C1 segment of cervical spinal cord (tissue), 14 donors: ENCODE measurements at regions not wholly inside any gene's neighbourhood (a gene's known extent, or its start where the extent isn't known, plus 50 kb on each side); places are given as distances from the start of the nearest gene placed in this dataset.

Experiments used
- DNase-seq, 14 donors: peaks; one replicate each; lab custom pipeline; 2025; lab: John Stamatoyannopoulos, UW

GRCh38 chr17:54834086-54834485, 66.6 kb upstream of the TOM1L1 start:
- DNase-seq = no peak

GRCh38 chr17:54835015-54835414, 65.6 kb upstream of the TOM1L1 start:
- no peak for DNase-seq

- no peak for DNase-seq
Measured at GRCh38 chr17:54836723-54837462, 63.8 kb upstream of the TOM1L1 start.

GRCh38 chr17:54838651-54839421, 61.8 kb upstream of the TOM1L1 start:
- DNase-seq = no peak

- no peak for DNase-seq
Measured at GRCh38 chr17:54839447-54839846, 61.2 kb upstream of the TOM1L1 start.

- DNase-seq = no peak
Measured at GRCh38 chr17:54840885-54841591, 59.6 kb upstream of the TOM1L1 start.

GRCh38 chr17:54841656-54842055, 59.0 kb upstream of the TOM1L1 start:
- no peak for DNase-seq

- DNase-seq = no peak
Measured at GRCh38 chr17:54844233-54844632, 56.4 kb upstream of the TOM1L1 start.

GRCh38 chr17:54848368-54848987, 52.2 kb upstream of the TOM1L1 start:
- DNase-seq = no peak

GRCh38 chr17:54849660-54850059, 51.0 kb upstream of the TOM1L1 start:
- DNase-seq = no peak
